Stimulated activated CD8-positive, alpha-beta memory T cell treated with anti-CD3 and anti-CD28 coated beads, Interleukin-15, amount 100 ng/mL, for 1 hour (primary cell): ENCODE measurements at regions not wholly inside any gene's neighbourhood (a gene's known extent, or its start where the extent isn't known, plus 50 kb on each side); places are given as distances from the start of the nearest gene placed in this dataset.
"Not testable (repeated sequence)": the region's sequence is repeated elsewhere in the genome, so short reads cannot be mapped to it uniquely, and the experiment has no call there.

ENCODE experiments used
- DNase-seq: peaks from one replicate; pipeline ENCODE4 v3.0.0-alpha.2; 2020; ENCODE audit warnings: low read depth

DNA sequence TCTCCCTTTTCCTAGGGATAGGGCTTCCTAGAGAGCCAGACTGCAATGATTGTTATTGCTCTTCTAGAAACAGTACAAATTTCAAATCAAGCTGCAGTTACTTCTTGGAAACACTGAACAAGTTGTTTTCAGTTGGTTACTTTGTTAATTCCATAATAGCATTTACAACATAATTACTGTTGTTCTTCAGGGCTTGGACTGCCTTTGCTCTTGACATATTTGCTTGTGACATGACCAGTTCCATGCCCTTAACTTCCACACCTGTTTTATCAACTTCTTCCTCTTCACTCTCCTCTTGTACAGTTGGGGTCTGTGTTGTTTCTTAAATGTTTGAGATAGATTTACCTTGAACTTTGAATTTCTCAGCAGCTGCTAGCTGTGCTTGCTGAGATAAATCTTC lies 104.4 kb downstream of the SEC23IP start:
- no peak for DNase-seq

DNA sequence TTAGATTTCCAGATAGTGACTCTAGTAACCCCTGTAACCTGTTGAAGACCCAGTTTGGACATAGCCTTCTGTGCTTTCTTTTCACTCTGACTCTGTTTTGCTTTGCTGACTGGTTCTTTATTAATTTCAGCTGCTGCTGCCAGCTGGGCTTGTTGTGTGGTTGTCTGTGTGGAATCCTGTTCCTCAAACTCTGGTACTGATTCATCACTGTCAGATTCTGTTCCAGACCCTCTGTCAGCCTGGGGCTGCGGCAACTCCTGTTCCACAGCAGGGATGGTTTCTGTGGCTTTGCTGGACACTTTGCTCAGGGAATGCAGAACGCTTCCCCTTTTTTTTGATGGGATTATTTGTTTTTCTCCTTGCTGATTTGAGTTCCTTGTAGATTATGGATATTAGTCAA lies 104.9 kb downstream of the SEC23IP start:
- no peak for DNase-seq

DNA sequence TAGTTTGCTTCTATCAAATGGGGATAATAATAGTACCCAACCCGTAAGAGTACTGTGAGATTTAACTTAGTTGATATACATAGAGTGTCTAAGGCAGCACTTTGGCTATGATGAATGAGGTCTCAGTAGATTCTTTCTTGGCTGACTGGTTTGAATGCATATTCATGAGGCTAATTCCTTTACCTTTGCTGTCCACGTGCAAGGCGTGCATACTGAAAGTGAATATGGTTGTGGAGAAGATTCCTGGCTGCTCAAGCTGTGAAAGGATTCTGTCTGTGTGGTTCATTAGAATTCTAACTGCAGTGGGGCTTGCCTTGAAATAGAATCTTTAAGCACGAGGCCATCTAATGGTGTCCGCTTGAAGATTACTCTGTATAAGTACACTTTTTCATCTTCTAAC lies 110.3 kb downstream of the SEC23IP start:
- DNase-seq, result no peak

DNA sequence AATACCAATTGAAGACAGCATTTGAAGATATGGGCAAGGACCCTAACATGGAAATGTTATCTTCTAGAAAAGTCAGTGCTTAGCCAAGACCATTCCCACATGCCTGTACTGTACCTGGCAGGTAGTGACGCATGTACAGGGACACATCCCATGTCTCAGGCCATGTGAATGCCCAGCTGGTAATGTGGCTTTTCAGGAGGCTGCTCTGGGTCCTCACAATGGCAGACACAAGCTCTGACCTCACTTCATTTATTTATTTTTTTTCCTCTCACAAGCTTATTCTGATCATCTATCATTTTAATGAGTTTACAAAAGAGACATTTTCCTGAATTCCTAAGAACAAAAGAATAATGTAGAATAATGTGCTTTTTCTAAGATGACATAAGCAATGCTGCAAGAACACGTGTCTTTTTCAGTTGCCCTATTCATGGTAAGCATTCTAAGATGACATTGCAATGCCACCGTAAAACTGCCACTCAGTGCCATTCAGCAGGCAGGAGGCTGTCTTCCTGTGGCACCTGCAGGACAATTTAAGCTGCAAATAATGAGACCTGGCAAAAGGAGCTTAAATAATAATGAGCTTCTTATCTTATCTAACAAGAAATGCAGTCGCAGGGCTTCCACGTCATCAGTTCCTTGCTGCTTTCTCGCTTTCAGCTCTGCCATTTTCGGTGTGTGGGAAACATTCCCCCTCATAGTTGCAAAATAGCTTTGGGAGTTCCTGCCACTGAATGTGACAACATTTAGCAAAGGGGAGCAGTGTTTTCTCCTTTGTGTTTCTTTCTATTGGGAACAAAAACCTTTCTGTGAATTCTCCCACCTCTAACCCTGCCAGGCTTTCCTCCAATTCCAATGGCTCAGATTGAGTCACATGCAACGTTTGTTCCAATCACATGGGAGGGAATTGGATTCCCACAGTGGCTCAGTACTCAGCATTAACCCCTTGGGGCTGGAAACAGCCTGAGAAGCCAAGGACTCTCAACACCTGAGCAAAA lies 113.0 kb downstream of the SEC23IP start:
- no peak for DNase-seq

DNA sequence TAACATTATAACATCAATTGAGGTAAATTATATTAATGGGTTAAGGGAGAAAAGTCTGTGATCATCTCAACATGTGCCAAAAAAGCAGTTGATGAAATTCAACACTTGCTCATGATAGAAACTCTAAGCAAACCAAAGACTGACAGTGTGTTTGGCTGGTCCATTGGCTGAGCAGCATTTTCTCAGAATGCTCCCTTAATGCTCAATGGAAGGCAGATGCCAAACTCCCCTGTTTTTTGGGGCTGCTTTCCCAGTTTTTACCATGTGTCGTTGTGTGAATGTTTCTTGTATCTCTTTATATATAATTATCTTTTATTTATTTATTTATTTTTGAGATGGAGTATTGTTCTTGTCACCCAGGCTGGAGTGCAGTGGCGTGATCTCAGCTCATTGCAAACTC lies 114.7 kb downstream of the SEC23IP start:
- no peak for DNase-seq

DNA sequence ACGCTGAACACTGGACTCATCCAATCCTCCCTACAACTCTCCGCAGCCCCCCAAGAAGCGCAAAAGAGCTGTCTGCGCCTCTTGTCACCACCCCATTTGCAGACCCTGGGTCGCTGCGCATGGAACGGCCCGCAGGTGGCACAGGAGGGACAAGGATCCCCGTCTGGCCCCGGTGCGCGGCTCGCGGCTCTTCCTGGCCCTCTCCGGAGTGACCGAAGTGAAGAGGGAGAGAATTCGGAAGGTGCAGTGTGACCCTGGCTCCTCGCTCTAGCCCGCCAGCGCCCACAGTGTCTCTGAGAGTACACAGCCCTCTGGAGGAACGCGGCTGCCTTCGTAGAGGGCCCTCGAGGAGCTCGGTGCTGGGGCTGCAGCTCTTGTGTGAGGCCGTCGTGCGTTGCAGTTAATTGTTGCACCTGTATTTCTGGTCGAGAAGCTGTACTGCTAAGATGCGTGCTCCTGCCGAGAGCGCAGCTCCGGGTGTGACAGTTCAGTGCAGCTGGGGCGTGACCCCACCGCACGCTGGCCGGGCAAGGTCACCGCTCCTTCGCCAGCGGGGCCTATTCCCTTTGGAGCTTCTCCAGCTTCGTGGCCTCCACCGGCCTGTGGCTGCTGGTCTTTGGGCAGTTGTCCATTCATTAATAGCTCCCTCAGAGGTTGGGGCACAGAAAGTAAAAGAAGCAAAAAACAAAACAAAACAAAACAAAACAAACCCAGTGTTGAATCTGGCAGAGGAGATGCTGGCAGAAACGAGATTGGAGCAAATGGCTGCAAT lies 119.0 kb downstream of the SEC23IP start:
- no peak for DNase-seq

DNA sequence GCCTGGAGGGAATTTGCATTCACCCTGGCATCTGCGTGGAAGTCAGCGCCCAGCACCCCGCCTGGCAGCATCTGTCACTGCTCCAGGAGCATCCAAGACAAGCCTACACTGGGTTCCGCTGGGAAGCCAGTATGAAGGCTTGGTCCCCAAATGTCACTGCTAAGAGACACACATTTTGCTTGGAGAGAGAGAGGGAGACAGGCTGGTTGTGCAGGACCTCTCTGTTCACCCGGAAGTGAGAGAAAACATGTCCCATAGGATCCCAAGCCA lies 119.5 kb downstream of the SEC23IP start:
- no peak for DNase-seq

DNA sequence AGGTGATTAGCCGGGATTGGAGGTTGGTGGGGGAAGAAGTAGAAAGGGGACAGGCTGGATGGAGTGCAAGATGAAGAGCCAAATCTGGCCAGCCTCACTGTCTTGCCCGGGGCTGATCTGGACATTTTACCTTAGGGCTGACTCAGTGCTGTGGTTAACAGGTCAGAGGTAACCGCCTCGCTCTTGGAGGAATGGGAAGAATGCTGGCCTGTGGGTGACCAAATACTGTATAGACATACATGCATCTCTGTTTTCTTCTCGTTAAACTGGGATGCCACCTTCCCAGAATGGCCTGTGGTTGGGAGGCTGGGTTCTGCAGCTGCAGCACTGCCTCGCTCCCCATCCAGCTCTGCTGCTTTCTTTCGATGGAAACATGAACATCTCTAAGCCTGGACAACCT lies 120.0 kb downstream of the SEC23IP start:
- no peak for DNase-seq

DNA sequence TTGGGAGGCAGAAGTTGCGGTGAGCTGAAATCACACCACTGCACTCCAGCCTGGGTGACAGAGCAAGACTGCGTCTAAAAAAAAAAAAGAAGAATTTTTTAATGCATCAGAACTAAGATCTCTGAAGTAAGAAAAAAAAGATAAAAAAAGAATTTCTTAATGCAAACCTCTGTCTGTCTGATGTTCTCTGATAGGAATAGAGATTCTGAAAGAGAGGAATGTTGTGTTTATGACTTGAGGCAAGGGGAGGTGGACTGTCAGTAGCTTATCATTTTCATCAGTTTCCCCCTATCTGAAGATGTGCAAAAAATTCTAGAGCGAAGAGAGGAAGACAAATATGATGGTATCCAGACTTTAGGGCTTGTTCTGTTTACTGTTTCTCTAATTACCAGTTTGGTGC lies 121.5 kb downstream of the SEC23IP start:
- no peak for DNase-seq

DNA sequence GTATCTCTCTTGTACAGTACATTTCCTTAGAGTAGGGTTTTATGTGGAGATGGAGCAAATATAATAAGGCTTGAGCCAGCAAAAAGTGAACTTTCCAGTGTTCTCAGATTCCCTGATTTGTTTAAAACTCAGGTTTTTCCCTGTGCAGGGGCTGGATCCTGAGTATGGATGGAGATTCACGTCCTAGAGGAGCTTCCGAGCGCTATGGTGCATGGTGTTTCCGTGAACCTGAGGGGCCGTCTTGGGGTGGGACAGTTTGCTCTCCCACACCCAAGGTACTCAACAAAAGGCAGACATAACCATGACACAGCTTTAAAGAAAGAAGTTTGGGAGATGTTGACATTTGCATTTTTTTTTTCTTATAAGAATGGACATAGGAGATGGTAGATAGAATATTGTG lies 122.5 kb downstream of the SEC23IP start:
- no peak for DNase-seq

DNA sequence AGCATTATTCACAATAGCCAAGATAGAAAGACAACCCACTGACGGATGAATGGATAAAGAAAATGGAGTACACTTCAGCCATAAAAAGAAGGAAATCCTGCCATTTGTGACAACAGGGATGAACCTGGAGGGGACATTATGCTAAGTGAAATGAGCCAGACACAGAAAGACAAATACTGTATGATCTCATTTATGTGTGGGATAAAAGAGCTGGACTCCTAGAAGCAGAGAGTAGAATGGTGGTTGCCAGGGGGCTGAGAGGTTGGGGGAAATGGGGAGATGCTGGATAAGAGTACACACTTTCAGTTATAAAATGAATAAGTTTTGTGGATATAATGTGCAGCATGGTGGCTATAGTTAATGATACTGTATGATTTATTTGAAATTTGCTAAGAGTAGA lies 124.4 kb downstream of the SEC23IP start:
- no peak for DNase-seq

DNA sequence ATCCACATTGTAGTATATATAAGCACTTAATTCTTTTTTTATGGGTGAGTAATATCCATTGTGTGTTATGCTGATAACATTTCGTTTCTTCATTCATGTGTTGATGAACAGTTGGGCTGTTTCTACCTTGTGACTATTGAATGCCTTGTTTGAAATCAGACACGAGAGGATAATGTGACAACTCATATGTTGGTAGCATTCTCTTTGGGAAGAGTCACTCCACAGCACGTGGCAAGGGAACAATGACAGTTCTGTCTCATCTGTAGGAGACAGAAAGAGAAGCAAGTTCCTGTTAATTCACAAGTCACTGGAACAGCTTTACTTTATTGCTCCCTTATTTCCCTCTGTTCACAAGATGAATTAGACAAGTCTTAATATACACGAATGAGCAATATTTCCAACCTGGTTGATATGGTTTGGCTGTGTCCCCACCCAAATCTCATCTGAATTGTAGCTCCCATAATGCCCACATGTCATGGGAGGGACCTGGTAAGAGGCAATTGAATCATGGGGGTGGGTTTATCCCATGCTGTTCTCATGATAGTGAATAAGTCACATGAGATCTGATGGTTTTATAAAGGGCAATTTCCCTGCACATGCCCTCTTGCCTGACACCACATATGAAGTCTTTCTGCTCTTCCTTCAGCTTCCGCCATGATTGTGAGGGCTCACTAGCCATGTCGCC lies 125.3 kb downstream of the SEC23IP start:
- no peak for DNase-seq

DNA sequence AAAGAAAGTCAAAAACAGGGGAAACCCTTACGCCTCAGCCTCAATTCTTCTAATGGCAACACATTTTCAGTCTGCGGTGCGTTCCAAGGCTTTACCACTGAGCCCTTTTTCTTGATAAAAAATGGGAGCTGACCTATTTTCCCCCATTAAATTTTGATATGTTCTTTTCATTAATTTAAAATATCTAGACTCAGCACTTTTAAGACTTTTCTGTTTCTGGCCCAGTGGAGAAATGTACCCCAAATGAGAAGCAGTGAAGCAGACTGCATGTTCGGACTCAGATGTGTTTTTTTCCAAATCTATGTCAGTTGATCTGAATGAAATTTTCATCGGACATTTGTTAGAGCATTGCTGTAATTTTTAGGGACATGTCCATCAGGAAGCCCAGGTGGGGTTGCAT lies 126.2 kb downstream of the SEC23IP start:
- DNase-seq, result no peak

DNA sequence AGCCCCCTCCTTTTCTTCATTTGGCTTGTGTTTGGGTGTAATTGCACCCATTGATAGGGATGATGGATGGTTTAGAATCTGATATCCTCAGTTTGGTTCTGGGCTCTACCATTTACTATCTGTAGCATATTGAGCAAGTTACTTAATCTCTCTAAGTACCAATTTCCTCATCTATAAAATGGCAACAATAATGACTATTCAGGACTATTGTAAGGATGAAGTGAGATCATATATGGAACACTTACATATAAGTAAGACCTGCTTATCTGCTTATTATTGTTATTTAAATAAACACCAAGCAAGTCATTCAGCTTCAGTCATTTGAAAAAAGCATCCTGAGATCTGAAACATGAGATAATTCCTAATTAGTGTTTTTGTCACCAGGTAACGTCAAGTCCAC lies 127.0 kb downstream of the SEC23IP start:
- DNase-seq, result no peak

DNA sequence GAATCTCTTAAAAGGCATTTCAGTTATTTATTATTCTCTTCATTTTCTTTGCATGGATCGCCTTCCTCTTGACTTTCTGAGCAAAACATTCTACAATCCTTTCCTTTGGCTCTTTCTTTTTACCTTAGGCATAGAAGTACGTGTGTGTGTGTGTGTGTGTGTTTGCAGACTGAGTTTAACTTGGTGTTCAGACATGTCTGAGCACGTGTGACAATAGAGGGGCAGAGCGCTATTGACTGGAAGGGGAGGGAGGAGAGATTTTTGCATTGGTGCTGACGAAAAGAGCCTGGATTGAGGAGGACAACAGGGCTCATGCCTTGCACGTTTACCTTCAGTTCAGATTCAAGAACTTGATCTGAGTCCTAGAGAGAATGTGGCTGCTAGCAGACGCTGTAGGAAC lies 129.8 kb downstream of the SEC23IP start:
- DNase-seq, result no peak

DNA sequence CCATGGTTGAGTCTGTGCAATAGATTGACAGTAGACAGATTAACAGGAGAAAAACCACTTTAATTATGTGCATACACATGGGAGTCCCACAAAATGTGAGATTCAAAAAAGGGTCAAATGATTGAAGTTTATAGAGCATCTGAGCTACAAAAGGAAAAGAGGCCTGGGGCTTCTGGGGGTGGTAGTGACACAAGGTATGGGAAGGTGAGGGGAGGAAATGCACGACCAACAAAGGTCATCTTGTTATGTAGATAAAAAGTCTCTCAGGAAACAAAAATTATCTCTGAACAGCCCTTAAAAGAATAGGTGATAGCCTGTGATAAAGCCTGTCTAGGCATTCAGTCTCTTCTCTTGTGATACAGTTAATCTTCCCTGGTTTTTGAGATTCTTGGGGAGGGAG lies 141.7 kb downstream of the SEC23IP start:
- DNase-seq, result no peak

DNA sequence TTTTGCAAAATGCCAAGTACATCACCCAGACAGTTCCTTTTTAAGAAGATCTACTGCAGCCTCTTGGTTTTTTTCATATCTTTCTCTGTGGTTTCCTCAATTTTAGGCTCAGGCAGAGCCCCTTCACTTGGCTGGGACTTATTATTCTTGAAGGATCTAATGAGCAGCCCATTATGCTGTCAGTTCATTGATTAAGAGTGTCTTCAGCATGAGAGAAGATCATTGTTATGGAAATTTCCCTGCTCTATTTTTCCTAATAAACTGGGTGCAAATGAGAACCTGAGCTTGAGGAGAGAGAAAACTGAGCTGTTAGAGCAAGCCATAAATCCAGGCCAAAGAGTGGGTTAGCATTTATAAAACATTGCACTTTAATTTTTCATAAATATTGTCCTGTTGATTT lies 146.5 kb downstream of the SEC23IP start:
- no peak for DNase-seq

DNA sequence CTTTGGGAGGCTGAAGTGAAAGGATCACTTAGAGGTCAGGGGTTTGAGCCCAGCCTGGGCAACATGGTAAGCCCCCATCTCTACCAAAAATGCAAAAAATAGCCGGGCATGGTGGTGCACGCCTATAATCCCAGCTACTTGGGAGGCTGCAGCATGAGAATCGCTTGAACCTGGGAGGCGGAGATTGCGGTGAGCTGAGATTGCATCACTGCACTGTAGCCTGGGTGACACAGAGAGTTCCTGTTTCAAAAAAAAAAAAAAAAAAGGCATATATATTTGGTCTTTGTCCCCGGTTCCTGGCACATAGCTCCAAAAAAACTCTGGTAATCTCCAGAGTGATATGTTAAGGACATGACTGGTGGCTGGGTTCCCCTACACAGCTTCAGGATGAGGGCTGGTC lies 147.3 kb downstream of the SEC23IP start:
- no peak for DNase-seq

DNA sequence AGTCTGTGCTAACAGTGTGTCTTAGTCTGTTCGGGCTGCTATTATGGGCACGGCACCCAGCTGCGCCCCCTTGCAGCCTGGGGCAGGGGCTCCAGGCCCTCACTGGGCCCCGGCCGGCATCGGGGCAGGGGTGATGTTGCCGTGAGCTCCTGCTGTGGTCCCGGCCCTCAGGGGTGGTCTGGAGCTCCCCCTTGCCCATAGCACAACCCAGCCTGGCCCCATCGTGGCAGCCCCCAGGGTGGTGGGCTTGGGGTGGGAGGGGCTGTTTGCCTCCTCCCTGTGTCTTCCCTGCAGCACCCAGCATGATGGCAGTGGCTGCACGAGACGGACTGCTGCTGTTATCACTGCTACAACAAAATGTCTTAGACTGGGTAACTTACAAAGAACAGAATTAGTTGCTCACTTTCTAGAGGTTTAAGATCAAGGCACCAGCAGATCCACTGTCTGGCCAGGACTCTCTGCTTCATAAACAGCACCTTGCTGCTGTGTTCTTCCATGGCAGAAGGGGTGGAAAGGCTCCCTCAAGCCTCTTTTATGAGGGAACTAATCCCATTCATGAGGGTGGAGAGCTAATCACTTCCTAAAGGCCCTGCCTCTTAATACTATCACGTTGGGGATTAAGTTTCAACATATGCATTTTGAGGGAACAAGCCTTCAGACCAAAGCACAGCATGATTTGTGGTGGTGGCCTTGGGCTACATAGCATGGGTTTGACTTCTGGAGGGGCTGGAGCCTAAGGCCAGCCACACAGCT lies 149.5 kb downstream of the SEC23IP start:
- no peak for DNase-seq

DNA sequence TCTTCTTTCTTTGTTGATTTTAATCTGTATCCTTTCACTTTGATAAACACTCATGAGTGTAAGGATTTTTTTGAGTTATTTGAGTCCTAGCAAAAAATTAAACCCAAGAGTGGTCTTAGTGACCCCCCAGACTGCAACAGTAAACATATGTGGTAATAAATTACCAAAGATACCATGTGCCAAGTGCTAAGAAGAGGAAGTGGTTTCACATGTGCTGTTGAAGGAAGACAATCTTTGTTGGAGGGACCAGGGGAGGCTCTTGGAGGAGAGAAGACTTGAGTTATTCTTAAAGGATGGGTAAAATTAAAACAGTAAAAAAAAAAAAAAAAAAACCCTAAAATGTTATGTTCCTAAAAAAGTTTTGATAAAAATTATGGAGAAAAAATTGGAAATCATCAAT lies 150.2 kb downstream of the SEC23IP start:
- no peak for DNase-seq

DNA sequence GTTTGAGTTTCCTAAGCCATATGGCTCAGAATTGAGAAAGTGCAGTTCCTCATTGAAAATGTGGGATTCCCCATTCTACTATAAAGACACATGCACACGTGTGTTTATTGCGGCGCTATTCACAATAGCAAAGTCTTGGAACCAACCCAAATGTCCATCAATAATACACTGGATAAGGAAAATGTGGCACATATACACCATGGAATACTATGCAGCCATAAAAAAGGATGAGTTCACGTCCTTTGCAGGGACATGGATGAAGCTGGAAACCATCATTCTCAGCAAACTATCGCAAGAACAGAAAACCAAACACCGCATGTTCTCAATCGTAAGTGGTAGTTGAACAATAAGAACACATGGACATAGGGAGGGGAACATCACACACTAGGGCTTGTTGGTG lies 154.8 kb downstream of the SEC23IP start:
- DNase-seq, result not testable (repeated sequence)

DNA sequence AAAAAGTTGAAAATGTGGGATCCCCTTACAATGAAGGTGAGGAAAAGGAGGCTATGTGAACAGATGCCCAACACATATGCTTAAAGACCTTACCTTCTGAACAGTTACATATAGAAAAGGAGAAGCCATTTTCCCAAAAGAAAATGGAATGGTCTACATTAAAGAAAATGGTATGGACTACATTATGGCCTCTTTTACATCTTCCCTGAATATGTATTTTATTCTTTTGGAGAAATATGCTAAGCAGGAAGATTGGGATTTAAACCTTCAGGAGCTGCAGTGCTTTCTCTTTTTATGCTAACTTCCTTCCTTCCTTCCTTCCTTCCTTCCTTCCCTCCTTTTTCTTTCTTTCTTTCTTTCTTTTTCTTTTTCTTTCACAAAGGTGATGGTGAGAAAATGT lies 155.4 kb downstream of the SEC23IP start:
- DNase-seq, result no peak
